GM10266 (cell line): ENCODE measurements at regions not wholly inside any gene's neighbourhood (a gene's known extent, or its start where the extent isn't known, plus 50 kb on each side); places are given as distances from the start of the nearest gene placed in this dataset.

Experiments used
- DNase-seq: peaks from one replicate; pipeline ENCODE4 v3.0.0; 2012; ENCODE audit errors: extremely low spot score
- CTCF ChIP-seq: IDR thresholded peaks from 2 replicates; pipeline ENCODE4 v1.5.1; 2012; ENCODE audit warnings: mild to moderate bottlenecking, low read depth; ENCODE audit not compliant: control insufficient read depth, insufficient read depth; ENCODE audit errors: missing control alignments

GRCh38 chr3:166955201-166955939 is 424.7 kb downstream of the ZBBX start:
- no peak for TF ChIP-seq CTCF
- DNase-seq: no peak

GRCh38 chr3:166934879-166935278 is 445.2 kb downstream of the ZBBX start:
- no peak for DNase-seq
- no peak for TF ChIP-seq CTCF

GRCh38 chr3:166917437-166917836 is 462.7 kb downstream of the ZBBX start:
- TF ChIP-seq CTCF: no peak
- DNase-seq: no peak

GRCh38 chr3:166902374-166902773 is 477.7 kb downstream of the ZBBX start:
- no peak for DNase-seq
- TF ChIP-seq CTCF: no peak

GRCh38 chr3:166900866-166901577 is 479.1 kb downstream of the ZBBX start:
- TF ChIP-seq CTCF: no peak
- no peak for DNase-seq

GRCh38 chr3:166897811-166898210 is 482.3 kb downstream of the ZBBX start:
- no peak for DNase-seq
- TF ChIP-seq CTCF: no peak

GRCh38 chr3:166889241-166889640 is 490.9 kb downstream of the ZBBX start:
- no peak for TF ChIP-seq CTCF
- DNase-seq: no peak
